SK-N-SH treated with all-trans-retinoic acid at 6 μM for 48 hours (cell line): ENCODE measurements at regions not wholly inside any gene's neighbourhood (a gene's known extent, or its start where the extent isn't known, plus 50 kb on each side); places are given as distances from the start of the nearest gene placed in this dataset.

ENCODE experiments used
- ARNTL ChIP-seq: fragments of 450-650 bp; formaldehyde crosslinking; IDR thresholded peaks from 2 replicates; pipeline ENCODE4 v1.5.0; 2020; ENCODE audit warnings: low read depth, mild to moderate bottlenecking, moderate library complexity, borderline replicate concordance
- ESRRG ChIP-seq: fragments of 250-450 bp; sonication (Bioruptor Pico); IDR thresholded peaks from 2 replicates; pipeline ENCODE4 v1.6.1; 2021; ENCODE audit warnings: mild to moderate bottlenecking
- GLIS3 ChIP-seq: fragments of 250-450 bp; sonication (Bioruptor Pico); IDR thresholded peaks from 2 replicates; pipeline ENCODE4 v1.5.0; 2020; ENCODE audit warnings: mild to moderate bottlenecking, moderate library complexity
- PATZ1 ChIP-seq: fragments of 250-450 bp; sonication (Bioruptor Pico); IDR thresholded peaks from 2 replicates; pipeline ENCODE4 v1.8.0; 2020; ENCODE audit warnings: mild to moderate bottlenecking, moderate library complexity, borderline replicate concordance
- PPARA ChIP-seq: fragments of 250-450 bp; sonication (Bioruptor Pico); IDR thresholded peaks from 2 replicates; pipeline ENCODE4 v1.5.0; 2020; ENCODE audit warnings: mild to moderate bottlenecking, borderline replicate concordance
- RARB ChIP-seq: fragments of 250-450 bp; sonication (Bioruptor Pico); IDR thresholded peaks from 2 replicates; pipeline ENCODE4 v1.8.0; 2021; ENCODE audit warnings: mild to moderate bottlenecking, moderate library complexity
- SNAI2 ChIP-seq: fragments of 250-450 bp; sonication (Bioruptor Pico); IDR thresholded peaks from 2 replicates; pipeline ENCODE4 v1.5.0; 2020; ENCODE audit warnings: mild to moderate bottlenecking, moderate library complexity
- TSHZ2 ChIP-seq: fragments of 250-450 bp; sonication (Bioruptor Pico); IDR thresholded peaks from 2 replicates; pipeline ENCODE4 v1.5.0; 2020; ENCODE audit warnings: mild to moderate bottlenecking, moderate library complexity
- ZFP3 ChIP-seq: fragments of 250-450 bp; sonication (Bioruptor Pico); IDR thresholded peaks from 2 replicates; pipeline ENCODE4 v1.5.0; 2020; ENCODE audit warnings: mild to moderate bottlenecking, moderate library complexity
- ZFP30 ChIP-seq: fragments of 450-650 bp; formaldehyde crosslinking; IDR thresholded peaks from 2 replicates; pipeline ENCODE4 v1.5.0; 2022; ENCODE audit warnings: mild to moderate bottlenecking, moderate library complexity

GRCh38 chr5:158607088-158607487 is 492.6 kb downstream of the EBF1 start:
- TF ChIP-seq PPARA (CRISPR knock-in tag), result no peak
- no peak for TF ChIP-seq GLIS3
- TF ChIP-seq ZFP3 (CRISPR knock-in tag), result no peak
- no peak for TF ChIP-seq TSHZ2 (CRISPR knock-in tag)
- TF ChIP-seq RARB, result no peak
- no peak for TF ChIP-seq ZFP30 (CRISPR knock-in tag)
- TF ChIP-seq SNAI2 (CRISPR knock-in tag), result no peak
- TF ChIP-seq ESRRG (CRISPR knock-in tag), result no peak
- no peak for TF ChIP-seq ARNTL
- TF ChIP-seq PATZ1, result no peak
